ENCODE measurements at regions not wholly inside any gene's neighbourhood (a gene's known extent, or its start where the extent isn't known, plus 50 kb on each side); places are given as distances from the start of the nearest gene placed in this dataset.

- H2AFZ ChIP-seq (ENCODE audit: control insufficient read depth, low read depth, low read length), result no peak overlapping the region
- DNase-seq (ENCODE audit: low read depth, low spot score) (no peak), ATAC-seq (no peak), FAIRE-seq (no peak)
- in situ Hi-C loops (cut with MboI), result no loop called here
- TF ChIP-seq CREB1 (IDR thresholded peaks at IDR 0.05; ENCODE audit: low read depth), result no peak
- no peak overlapping the region for H3K4me2 ChIP-seq (ENCODE audit: control insufficient read depth, insufficient read depth)
- no peaks in the 10 kb centered on the region for H3K9me3 ChIP-seq (replicated peaks; ENCODE audit: control insufficient read depth, insufficient read depth, low read length)
- H3K79me2 ChIP-seq (ENCODE audit: control insufficient read depth, insufficient read depth, low read length), result no peaks in the 10 kb centered on the region
- ChIA-PET POLR2A (no interaction called here), SMC1A (ENCODE audit: uncharacterized antibody, unreplicated experiment) (interaction anchor here (0.6 kb wide), 1 partner anchor 227 kb away, joined by 4 read pairs; no protein-coding TSS in a partner anchor), CTCF (no interaction called here), RAD21 (ENCODE audit: unreplicated experiment) (no interaction called here)
- intact Hi-C loops (cut with micrococcal nuclease; ENCODE audit: unreplicated experiment), result no loop called here
- no peaks in the 10 kb centered on the region for H3K4me1 ChIP-seq (ENCODE audit: control insufficient read depth, insufficient read depth, low read length)
- no TSS peak for BruUV-seq (replicated peaks)
- H4K20me1 ChIP-seq (ENCODE audit: control insufficient read depth, insufficient read depth), result no peaks in the 10 kb centered on the region
- H3K9ac ChIP-seq (ENCODE audit: control insufficient read depth, insufficient read depth, low read length), result no peak overlapping the region
- no peaks in the 10 kb centered on the region for H3K36me3 ChIP-seq (ENCODE audit: control insufficient read depth in 2 of 2, insufficient read depth in 2 of 2, low read length in 1 of 2)
- H3K4me3 ChIP-seq, result no peak overlapping the region
- no peak overlapping the region for H3K27ac ChIP-seq (ENCODE audit: control insufficient read depth, insufficient read depth)
- H3K27me3 ChIP-seq (replicated peaks in 1 of 2; ENCODE audit: control insufficient read depth in 2 of 2, insufficient read depth in 2 of 2, low read length in 1 of 2), result no peaks in the 10 kb centered on the region
- 3% methylated on average over 4 of the region's 4 CpGs for WGBS (ENCODE audit: insufficient coverage, insufficient replicate concordance, low lambda C conversion rate, missing lambda C conversion rate)
These were observed 341.0 kb upstream of the CCL2 start for GRCh38 chr17:33914125-33914524.

GRCh38 chr17:33922971-33923370, 332.1 kb upstream of the CCL2 start:
- ChIA-PET CTCF (no interaction called here), SMC1A (ENCODE audit: uncharacterized antibody, unreplicated experiment) (no interaction called here), POLR2A (no interaction called here), RAD21 (ENCODE audit: unreplicated experiment) (no interaction called here)
- Histone ChIP-seq H3K36me3 (ENCODE audit: control insufficient read depth in 2 of 2, insufficient read depth in 2 of 2, low read length in 1 of 2) (no peaks in the 10 kb centered on the region), H3K4me2 (ENCODE audit: control insufficient read depth, insufficient read depth) (no peak overlapping the region), H3K79me2 (ENCODE audit: control insufficient read depth, insufficient read depth, low read length) (no peaks in the 10 kb centered on the region), H2AFZ (ENCODE audit: control insufficient read depth, low read depth, low read length) (no peak overlapping the region), H3K4me1 (ENCODE audit: control insufficient read depth, insufficient read depth, low read length) (no peaks in the 10 kb centered on the region), H3K9me3 (replicated peaks; ENCODE audit: control insufficient read depth, insufficient read depth, low read length) (no peaks in the 10 kb centered on the region; the same call in 2 of the 3 replicates), H4K20me1 (ENCODE audit: control insufficient read depth, insufficient read depth) (no peaks in the 10 kb centered on the region; the same call in 1 of the 2 replicates), H3K4me3 (no peak overlapping the region), H3K27me3 (replicated peaks in 1 of 2; ENCODE audit: control insufficient read depth in 2 of 2, insufficient read depth in 2 of 2, low read length in 1 of 2) (peaks cover 0 to 5% of the 10 kb centered on the region in 2 experiments; a peak in 3 of 4 replicates), H3K9ac (ENCODE audit: control insufficient read depth, insufficient read depth, low read length) (no peak overlapping the region), H3K27ac (ENCODE audit: control insufficient read depth, insufficient read depth) (no peak overlapping the region)
- WGBS (ENCODE audit: insufficient coverage, insufficient replicate concordance, low lambda C conversion rate, missing lambda C conversion rate), result 31% methylated on average over 4 of the region's 4 CpGs
- intact Hi-C loops (cut with micrococcal nuclease; ENCODE audit: unreplicated experiment) (no loop called here), in situ Hi-C loops (cut with MboI) (no loop called here)
- no peak for DNase-seq (ENCODE audit: low read depth, low spot score)
- BruUV-seq (replicated peaks), result no TSS peak
- no peak for ATAC-seq
- FAIRE-seq, result no peak
- TF ChIP-seq IKZF2 (IDR thresholded peaks at IDR 0.05) (no peak), HSF1 (IDR thresholded peaks at IDR 0.05; ENCODE audit: low read depth, low read length) (no peak), HDAC6 (IDR thresholded peaks at IDR 0.05; ENCODE audit: unreplicated experiment) (no peak), YY1 (IDR thresholded peaks at IDR 0.05; ENCODE audit: low read depth, low read length) (no peak), POU2F2 (IDR thresholded peaks at IDR 0.05; ENCODE audit: borderline replicate concordance, low read depth, low read length) (no peak), RELA (IDR thresholded peaks at IDR 0.05; ENCODE audit: borderline replicate concordance, partially characterized antibody) (no peak), POLR2AphosphoS5 (IDR thresholded peaks at IDR 0.05; ENCODE audit: low read length) (no peak), TBL1XR1 (IDR thresholded peaks at IDR 0.05; ENCODE audit: low read depth, low read length) (no peak), SMC3 (IDR thresholded peaks at IDR 0.05; ENCODE audit: borderline replicate concordance, low read length) (no peak), BCL3 (IDR thresholded peaks at IDR 0.05; ENCODE audit: borderline replicate concordance, insufficient read depth, low read depth, low read length, poor library complexity, severe bottlenecking) (no peak), ELK1 (IDR thresholded peaks at IDR 0.05; ENCODE audit: low read depth, low read length) (no peak), IRF3 (IDR thresholded peaks at IDR 0.05) (no peak)

Measured in GM12878 (cell line).